ENCODE measurements at regions not wholly inside any gene's neighbourhood (a gene's known extent, or its start where the extent isn't known, plus 50 kb on each side); places are given as distances from the start of the nearest gene placed in this dataset.

- TF ChIP-seq RAD21 (IDR thresholded peaks at IDR 0.05 in 1 of 2, conservative IDR thresholded peaks at IDR 0.05 in 1 of 2; ENCODE audit: low read depth in 2 of 2, low read length in 2 of 2) (no peak), KDM1A (IDR thresholded peaks at IDR 0.05; ENCODE audit: borderline replicate concordance, low read length) (no peak), JUND (IDR thresholded peaks at IDR 0.05; ENCODE audit: low read length) (no peak), PHF8 (conservative IDR thresholded peaks at IDR 0.05; ENCODE audit: low read depth, low read length) (no peak), RBBP5 (IDR thresholded peaks at IDR 0.05; ENCODE audit: borderline replicate concordance, low read depth, low read length) (no peak), GABPA (IDR thresholded peaks at IDR 0.05; ENCODE audit: borderline replicate concordance, insufficient read depth, low read length) (no peak), SP4 (IDR thresholded peaks at IDR 0.05; ENCODE audit: low read length) (no peak), POU5F1 (IDR thresholded peaks at IDR 0.05; ENCODE audit: low read depth, low read length) (no peak)
- TF ChIP-seq, protein P1, sequence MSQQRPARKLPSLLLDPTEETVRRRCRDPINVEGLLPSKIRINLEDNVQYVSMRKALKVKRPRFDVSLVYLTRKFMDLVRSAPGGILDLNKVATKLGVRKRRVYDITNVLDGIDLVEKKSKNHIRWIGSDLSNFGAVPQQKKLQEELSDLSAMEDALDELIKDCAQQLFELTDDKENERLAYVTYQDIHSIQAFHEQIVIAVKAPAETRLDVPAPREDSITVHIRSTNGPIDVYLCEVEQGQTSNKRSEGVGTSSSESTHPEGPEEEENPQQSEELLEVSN (IDR thresholded peaks at IDR 0.05): no peak
- TF ChIP-seq, protein P2, sequence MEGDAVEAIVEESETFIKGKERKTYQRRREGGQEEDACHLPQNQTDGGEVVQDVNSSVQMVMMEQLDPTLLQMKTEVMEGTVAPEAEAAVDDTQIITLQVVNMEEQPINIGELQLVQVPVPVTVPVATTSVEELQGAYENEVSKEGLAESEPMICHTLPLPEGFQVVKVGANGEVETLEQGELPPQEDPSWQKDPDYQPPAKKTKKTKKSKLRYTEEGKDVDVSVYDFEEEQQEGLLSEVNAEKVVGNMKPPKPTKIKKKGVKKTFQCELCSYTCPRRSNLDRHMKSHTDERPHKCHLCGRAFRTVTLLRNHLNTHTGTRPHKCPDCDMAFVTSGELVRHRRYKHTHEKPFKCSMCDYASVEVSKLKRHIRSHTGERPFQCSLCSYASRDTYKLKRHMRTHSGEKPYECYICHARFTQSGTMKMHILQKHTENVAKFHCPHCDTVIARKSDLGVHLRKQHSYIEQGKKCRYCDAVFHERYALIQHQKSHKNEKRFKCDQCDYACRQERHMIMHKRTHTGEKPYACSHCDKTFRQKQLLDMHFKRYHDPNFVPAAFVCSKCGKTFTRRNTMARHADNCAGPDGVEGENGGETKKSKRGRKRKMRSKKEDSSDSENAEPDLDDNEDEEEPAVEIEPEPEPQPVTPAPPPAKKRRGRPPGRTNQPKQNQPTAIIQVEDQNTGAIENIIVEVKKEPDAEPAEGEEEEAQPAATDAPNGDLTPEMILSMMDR (IDR thresholded peaks at IDR 0.05; ENCODE audit: control extremely low read depth in 1 of 3, insufficient read depth in 1 of 3, low read depth in 1 of 3, low read length in 3 of 3): no peak
Measured at GRCh38 chr15:68524753-68525584, 53.8 kb upstream of the CORO2B start (continued).
